ENCODE measurements at regions not wholly inside any gene's neighbourhood (a gene's known extent, or its start where the extent isn't known, plus 50 kb on each side); places are given as distances from the start of the nearest gene placed in this dataset.

GRCh38 chr5:113900816-113901215 is 387.3 kb downstream of the YTHDC2 start:
- no peak for TF ChIP-seq POLR2A (IDR thresholded peaks at IDR 0.05; ENCODE audit: low read length)
- no peak for TF ChIP-seq GATA1 (IDR thresholded peaks at IDR 0.05; ENCODE audit: low read depth, low read length)

Data from erythroblast (primary cell).